A549 (cell line): ENCODE measurements at regions not wholly inside any gene's neighbourhood (a gene's known extent, or its start where the extent isn't known, plus 50 kb on each side); places are given as distances from the start of the nearest gene placed in this dataset.

Experiments used
- BCL3 ChIP-seq: fragments of >200 bp; sonication (Bioruptor Twin); formaldehyde crosslinking; IDR thresholded peaks from 3 replicates; pipeline ENCODE4 v1.6.1; 2016
- EP300 ChIP-seq, 2 experiments: fragments of >200 bp; sonication (Bioruptor Twin); formaldehyde crosslinking; IDR thresholded peaks; 2 replicates in 1 of 2; 3 replicates in 1 of 2; pipeline ENCODE4 v1.6.1; 2016 to 2017
- KDM1A ChIP-seq: fragments of 200-600 bp; sonication (generic); IDR thresholded peaks from 2 replicates; pipeline ENCODE4 v1.6.1; 2016; ENCODE audit warnings: low read depth, mild to moderate bottlenecking
- POLR2A ChIP-seq: IDR thresholded peaks from 2 replicates; pipeline ENCODE4 v1.6.1; 2012; ENCODE audit warnings: mild to moderate bottlenecking, low read length
- RAD21 ChIP-seq, 2 experiments: fragments of >200 bp in 1 of 2; sonication (Bioruptor Twin) in 1 of 2; formaldehyde crosslinking in 1 of 2; IDR thresholded peaks in 1 of 2; conservative IDR thresholded peaks in 1 of 2; 2 replicates in 1 of 2; 3 replicates in 1 of 2; pipeline ENCODE4 v1.6.1; 2012 to 2018; ENCODE audit warnings: inconsistent platforms in 1 of 2

DNA sequence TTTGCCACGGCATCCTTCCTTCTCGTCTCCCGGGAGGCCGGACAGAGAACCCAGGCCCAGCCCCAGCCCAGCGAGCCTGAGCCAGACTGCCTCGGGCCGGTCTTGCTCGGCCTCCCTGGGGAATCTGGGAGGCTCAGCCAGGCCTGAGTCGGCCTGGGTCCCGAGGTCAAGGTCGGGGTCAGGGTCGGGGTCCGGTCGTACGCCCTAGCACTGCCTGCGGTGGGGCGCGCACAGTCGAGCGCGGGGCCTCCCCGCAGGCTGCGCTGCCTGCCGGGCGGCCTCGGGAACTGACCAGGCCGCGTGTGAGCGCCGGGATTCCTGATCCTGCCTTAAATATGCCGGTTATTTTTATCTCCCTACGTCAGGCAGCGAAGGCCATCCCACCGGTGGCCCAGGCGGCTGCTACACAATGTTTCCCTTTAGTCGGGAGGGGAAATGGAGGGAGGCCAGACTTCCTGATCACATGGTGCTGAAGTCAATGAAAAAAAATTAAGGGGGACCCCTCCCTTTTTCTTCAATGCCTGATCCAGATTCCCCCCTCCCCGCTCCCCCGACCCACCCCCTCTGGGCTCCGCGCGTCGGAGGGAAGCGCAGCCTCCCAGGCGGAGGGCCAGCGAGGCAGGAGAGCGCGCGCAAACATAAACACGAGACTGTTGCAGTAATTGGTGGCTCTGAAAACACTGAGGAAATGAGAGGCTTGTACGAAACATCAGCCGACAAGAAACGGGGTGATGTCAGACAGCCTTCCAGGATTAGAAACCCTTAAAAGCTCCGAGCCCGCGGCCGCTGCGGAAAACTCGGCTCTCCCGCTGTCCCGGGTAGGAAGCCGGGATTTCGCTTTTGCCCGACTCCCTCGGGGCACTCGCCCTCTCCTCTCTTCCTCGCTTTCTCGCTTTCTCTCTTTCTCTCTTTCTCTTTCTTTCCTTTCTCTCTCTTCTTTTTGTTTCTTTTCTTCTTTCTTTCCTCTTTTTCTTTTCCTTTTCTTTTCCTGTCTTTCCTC, 148.2 kb upstream of the KLF4 start:
- TF ChIP-seq POLR2A, result no peak
- no peak for TF ChIP-seq KDM1A
- TF ChIP-seq EP300 (IDR thresholded peaks at IDR 0.05), result no peak
- TF ChIP-seq BCL3, result no peak
- TF ChIP-seq RAD21 (conservative IDR thresholded peaks at IDR 0.05 in 1 of 2, IDR thresholded peaks at IDR 0.05 in 1 of 2), result peak in 1 of 2 experiments; percentile 19; a peak in 1 of 5 replicates
